GM18517 (cell line): ENCODE measurements at regions not wholly inside any gene's neighbourhood (a gene's known extent, or its start where the extent isn't known, plus 50 kb on each side); places are given as distances from the start of the nearest gene placed in this dataset.
"Not testable (repeated sequence)": the region's sequence is repeated elsewhere in the genome, so short reads cannot be mapped to it uniquely, and the experiment has no call there.

Experiments used
- ATAC-seq: cut with Tn5 transposase; IDR thresholded peaks from one replicate; pipeline ENCODE4 v1.9.1; 2021; ENCODE audit warnings: mild to moderate bottlenecking, moderate library complexity; ENCODE audit not compliant: unreplicated experiment

DNA sequence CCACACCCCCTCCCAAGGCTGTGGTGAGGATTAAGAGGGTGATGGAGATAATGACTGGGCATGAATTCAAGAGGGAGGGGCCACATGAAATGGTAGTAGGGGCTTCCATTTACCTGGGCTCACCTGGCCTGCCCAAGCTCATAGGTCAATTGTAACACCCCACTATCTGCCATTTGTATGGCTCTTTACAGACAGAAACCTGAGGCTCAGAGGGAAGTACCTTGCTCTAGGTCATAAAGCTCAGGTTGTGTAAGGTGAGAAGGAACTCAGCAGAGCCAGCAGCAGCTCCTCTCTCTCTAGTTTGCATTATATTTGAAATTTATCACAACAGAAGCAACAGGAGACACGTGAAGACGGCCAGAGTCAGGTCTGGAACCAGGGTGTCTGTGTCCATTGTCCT lies 133.4 kb upstream of the ALDH1B1 start:
- ATAC-seq = no peak

DNA sequence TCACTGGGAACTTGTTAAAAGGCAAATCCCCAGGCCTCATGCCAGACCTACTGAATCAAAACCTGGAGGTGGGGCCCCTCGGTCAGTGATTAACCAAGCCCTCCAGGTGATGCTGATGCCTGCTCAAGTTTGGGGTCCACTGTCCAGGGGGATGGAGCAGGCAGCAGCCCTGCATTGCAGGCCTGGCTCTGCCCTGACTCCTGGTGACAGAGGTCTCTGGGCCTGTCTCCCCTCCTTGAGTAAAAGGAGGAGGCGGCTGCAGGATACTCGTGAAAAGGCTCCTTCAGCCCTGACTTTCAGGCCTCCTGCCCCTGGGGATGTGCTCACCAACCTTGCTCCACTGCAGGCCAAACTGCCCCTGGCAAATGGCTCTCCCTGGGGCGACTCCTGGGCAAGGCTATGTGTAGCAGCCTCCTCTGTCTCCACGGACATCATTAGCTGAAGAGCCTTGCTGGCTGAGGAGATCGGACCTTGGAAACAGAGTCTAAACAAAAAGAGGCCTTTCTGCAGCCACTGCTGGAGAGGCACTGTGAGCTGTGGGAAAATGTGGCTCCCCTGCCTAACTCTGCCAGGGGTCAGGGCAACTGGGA lies 134.8 kb upstream of the ALDH1B1 start:
- no peak for ATAC-seq

DNA sequence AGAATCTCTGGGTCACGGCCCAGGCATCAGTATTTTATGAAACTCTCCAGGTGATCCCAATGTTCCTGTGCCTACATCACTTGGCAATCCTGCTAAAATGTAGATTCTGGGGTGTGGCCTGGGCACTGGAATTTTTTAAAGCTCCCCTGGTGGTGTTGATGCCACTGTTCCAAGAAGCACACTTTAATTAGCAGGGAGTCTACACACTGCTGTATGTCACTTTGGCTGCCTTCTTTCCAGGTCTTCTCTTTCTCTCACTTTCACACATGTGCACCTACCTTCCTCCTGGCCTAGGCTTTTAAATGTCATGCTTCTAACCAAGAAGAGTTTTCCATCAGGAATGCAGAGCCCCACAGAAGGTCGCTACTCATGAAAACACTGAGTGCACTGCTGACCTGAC lies 136.0 kb upstream of the ALDH1B1 start:
- no peak for ATAC-seq

DNA sequence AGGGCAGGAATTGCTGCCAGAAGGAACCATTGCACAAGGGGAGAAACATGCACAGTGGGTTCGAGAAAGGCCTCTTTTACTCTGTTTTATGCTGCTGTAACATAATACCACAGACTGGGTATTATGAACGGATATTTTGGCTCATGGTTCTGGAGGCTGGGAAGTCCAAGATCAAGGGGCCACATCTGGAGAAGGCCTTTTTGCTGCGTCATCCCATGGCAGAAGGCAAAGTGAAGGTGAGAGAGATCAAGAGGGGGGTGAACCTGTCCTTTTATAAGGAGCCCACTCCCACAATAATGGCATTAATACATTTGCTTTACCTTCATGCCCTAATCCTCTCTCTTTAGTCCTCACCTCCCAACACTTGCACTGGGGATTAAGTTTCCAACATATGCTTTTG lies 136.9 kb upstream of the ALDH1B1 start:
- no peak for ATAC-seq

DNA sequence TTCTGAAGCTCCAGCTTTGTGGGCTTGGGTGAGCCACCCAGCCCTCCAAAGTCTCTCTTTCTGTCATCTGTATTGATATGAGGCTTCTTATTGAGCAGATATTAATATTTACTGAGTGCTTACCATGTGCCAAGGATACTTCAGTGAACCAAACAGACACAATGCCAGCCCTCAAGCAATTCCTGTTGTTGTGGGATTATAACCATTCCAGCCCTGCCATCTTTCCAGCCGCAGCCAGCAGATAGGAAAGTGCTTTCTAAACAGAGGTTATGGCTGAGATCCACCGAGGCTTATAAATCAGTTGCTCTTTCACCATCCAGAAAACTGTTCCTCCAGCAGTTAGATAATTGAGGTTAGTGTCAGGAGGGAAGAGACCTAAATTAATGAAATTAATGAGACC lies 137.7 kb upstream of the ALDH1B1 start:
- ATAC-seq = no peak

GRCh38 chr9:38254151-38254550 lies 138.4 kb upstream of the ALDH1B1 start:
- no peak for ATAC-seq

- no peak for ATAC-seq
Measured at GRCh38 chr9:38253200-38253599, 139.3 kb upstream of the ALDH1B1 start.

GRCh38 chr9:38251036-38251860 lies 141.3 kb upstream of the ALDH1B1 start:
- no peak for ATAC-seq

DNA sequence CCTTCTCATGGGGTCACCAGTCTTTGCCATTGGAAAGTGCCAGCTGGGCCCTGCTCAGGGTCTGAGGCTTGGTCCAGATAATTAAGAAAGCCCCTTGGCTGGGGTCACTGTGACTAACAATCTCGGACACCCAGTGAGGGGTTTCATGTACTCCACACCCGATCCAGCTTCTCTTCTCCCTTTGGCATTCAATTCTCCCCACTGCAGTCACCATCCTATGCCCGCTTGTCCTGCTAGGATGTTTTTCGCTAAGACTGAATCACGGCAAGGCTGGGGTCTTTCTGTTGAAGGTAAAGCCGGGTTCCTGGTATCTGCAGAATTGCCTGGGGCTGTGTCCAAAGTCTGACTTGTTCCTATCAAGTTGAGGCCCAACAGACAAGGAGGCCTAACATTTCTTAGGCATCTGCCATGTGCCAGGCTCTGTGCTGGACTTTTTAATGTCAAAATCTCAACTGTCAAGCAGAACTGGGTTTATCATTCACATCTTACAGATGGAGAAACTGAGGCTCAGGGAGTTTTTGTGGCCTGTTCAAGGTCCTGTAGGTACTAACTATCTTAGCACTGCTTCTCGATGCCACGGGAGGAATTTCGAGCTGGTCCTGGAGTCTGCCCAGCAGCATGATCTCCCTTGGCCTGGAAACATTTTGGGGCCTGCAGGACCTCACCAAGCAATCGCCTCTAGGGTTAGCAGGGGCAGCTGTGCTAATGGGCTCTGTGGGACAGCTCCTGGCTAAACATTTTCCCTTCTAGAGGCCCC lies 142.0 kb upstream of the ALDH1B1 start:
- no peak for ATAC-seq

DNA sequence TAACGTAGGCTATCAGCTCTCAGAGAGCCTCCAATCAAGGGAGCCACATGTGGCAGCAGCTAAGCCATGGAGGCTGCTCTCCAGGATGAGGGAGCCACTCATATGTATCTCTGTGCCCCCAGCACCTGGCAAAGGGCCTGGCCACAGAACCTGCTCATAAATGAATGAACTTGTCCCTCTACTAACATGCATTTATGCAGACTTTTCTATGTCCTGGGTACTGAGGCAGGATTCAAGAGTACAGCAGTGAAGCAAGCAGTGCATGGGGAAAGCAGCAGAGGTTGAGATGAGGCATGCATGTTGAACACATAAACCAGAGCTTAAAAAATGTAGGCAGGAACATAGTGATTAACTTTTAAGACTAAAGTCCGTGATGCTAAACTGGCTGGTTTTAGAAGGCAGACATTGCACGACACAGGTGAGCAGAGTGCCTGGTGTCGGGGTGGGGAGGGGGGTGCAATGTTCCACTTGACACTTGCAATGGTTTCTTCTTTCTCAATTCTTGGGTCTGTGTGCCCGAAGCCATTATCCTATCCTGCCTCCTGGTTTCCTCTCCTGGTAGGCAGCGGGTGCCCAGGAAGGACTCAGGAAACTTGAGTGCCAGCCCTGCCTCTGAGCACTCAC lies 142.8 kb upstream of the ALDH1B1 start:
- no peak for ATAC-seq

DNA sequence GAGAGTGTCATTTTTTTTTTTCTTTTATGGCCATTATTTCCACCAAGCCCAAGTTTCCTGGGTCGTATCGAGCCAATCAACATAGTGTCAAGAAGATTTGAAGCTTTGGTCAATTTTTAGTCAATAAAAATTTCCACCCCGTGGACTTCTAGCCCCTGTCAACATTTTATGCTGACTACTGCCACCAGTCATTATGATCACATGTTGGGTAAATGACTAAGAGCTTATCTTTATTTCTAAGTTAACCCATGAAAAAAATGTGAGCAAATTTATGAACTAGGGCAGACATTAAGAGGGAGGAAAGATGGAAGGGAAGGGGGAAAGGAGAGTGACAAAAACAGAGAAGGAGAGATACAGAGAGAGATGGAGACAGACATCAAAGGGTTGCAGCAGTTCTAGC lies 143.5 kb upstream of the ALDH1B1 start:
- ATAC-seq = no peak

- ATAC-seq = no peak
Measured at GRCh38 chr9:38246833-38247232, 145.7 kb upstream of the ALDH1B1 start.

- no peak for ATAC-seq
Measured at GRCh38 chr9:38244971-38245370, 147.5 kb upstream of the ALDH1B1 start.

DNA sequence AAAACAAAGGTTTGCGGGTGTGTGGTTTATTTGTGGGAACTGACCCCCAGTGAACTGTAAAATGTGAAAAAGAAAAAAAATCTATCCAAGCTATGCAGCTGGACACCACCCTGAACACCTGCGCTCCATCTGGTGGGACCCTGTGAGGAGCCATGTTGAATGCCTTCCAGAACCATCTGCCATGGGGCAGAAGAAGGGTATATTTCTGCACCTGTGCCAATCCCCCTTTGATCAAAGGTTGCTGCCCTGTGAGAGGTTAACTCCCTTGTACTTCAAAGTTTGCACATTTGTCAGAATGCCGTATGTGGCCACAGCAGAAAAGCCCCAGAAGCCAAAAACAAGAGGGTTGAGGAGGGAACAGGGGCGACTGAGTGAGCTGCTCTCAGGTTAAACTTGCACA lies 148.5 kb upstream of the ALDH1B1 start:
- ATAC-seq = no peak

DNA sequence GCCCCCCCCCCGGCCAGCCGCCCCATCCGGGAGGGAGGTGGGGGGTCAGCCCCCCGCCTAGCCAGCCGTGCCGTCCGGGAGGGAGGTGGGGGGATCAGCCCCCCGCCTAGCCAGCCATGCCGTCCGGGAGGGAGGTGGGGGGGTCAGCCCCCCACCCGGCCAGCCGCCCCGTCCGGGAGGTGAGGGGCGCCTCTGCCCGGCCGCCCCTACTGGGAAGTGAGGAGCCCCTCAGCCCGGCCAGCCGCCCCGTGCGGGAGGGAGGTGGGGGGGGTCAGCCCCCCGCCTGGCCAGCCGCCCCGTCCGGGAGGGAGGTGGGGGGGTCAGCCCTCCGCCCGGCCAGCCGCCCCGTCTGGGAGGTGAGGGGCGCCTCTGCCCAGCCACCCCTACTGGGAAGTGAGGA lies 150.4 kb upstream of the ALDH1B1 start:
- ATAC-seq = not testable (repeated sequence)

DNA sequence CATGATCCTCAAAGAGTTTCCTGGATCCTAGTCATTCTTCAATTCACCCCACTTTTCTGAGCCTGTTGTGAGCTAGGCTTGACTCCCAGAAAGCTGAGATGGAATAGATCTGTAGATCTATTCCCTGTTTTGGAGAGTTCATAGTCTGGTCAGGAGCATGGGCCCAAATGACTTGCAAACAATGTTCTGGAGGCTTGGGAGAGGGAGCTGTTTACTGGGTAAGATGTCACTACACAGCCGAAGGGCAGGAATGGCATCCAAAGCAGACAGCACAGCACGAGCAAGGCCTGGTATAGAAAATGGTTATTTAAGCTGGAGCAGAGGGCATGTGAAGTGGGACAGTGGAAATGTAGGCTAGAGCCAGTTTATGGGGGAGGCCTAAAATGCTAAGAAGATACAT lies 152.5 kb upstream of the ALDH1B1 start:
- no peak for ATAC-seq

DNA sequence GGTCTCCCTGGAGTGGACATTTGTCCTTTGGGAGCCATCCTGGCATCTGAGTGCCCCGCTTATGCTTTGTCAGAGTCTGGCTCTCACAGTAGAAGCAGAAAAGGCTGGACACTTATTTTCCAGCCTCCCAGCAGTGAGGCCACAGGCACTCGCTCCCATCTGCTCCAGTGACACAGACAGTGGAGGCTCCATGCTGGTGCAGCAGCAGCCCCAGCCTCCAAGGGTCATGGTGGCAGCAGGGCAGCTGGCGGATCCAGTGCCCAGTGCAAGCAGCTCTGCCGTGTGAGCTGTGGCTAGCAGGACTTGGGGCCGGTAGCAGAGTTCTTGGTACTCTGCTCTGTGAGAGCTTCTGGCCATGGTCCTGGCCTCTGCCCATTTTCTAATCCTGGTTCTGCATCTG lies 157.3 kb upstream of the ALDH1B1 start:
- ATAC-seq = no peak

DNA sequence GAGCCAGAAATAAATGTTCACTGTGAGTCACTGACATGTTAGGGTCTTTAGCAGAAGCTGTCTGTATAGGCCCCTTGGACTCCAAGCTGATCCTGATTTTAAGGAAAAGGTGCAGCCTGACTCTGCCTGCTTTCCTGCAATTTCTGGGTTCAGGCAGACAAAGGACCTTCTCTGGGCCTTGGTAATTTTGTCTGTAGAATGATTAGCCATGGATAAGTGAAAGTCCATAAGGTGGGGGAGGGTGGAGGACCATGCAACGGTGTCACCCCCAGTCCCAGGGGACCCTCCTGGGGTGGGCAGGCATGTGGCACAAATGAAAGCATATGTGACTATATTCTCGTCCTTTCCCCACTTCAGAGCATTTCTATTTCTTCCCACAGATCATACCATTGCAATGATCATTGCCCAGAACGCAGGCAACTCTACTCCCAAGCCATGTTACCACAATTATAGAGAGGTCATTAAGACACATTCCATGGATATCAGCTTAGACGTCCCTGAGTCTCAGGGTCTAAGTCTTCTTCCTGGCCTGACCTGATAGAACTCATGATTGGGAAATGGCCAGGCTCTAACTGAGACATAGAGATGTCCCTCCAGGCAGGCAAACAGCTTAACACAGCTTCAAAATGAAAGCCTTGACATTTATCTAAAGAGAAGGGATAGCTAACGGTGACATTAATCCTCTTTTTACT lies 157.9 kb upstream of the ALDH1B1 start:
- ATAC-seq = no peak

DNA sequence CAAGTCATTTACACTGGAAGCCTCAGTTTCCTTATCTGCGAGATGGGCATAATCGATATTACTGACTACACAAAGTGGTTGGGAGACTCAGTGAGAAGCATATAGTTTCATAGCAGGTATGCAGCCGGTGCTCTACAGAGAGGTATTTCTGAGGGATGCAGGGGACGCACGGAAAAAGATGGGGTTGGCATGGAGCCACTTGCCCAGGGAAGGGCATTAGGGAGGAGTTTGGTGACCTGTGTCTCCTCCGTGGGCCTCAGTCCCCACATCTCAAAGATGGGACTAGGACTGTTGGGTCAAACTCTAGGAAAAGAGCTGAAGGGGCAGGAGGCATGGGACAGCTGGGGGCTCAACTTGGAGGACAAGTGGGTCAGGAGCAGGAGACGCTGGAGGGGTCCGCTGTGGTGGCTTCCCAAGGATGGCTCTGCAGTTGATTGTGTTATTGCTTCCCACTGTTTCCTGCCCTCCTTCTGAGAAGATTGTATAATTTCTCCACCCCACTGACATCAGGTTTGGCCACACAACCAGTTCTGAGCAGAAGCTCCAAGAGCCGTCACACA lies 158.6 kb upstream of the ALDH1B1 start:
- no peak for ATAC-seq

DNA sequence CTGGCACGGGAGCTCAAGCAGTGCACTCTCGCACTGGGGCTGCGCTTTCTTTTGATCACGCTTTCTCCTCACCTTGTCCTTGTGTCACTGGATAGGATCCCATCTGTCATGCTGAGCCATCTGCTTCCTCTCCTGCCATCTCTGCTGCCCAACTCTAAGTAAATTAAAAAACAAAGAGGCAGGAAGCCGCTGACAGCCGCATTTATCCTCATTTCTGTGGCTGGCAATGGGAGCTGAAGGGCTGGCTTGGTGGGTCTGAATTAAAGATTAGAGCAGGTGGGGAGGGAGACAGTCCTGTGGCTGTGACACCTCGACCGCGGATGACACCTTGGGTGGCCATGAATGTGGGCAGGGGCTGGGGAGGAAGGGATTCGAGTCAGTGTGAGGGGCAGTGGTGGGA lies 159.2 kb upstream of the ALDH1B1 start:
- no peak for ATAC-seq

DNA sequence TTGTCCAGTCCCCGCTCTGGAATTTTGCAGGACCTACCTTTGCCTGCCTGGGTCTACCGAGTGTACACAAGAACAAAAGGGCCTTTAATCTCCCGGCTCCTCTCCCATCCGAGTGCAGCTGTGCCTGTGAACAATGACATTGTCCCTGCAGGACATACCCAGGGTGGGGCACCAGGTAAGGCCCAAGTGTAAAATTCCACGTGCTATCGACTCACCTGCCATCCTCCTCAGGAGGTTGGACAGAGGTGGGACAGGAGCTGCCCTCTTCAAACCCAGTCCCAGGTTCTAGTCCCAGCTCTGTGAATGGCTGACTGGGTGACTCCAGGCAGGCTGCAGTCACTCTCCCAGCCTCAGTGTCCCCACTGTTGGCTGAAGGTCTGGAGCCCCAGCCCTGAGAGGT lies 159.6 kb upstream of the ALDH1B1 start:
- ATAC-seq = no peak
